T47D (cell line): ENCODE measurements at regions not wholly inside any gene's neighbourhood (a gene's known extent, or its start where the extent isn't known, plus 50 kb on each side); places are given as distances from the start of the nearest gene placed in this dataset.
A peak's percentile ranks its signal among the peaks of the same experiment; 100 is the strongest.

ENCODE experiments used
- DNase-seq, 2 experiments: peaks; one replicate each; pipeline versions ENCODE4 v3.0.0 to v3.0.0-alpha.2; 2011 to 2012; ENCODE audit warnings: low read depth in 1 of 2, low spot score in 1 of 2
- JUND ChIP-seq: IDR thresholded peaks from 2 replicates; pipeline ENCODE4 v1.6.1; 2012; ENCODE audit warnings: low read depth
- in situ Hi-C: cut with HindIII; loops from 2 replicates; pipeline ENCODE4 v1.10.0; 2016; ENCODE audit warnings: low sequenced_read_pairs, low pct_unique_long_range_greater_than_20kb

GRCh38 chr4:14749910-14750309 is 252.4 kb upstream of the CPEB2 start:
- peak; percentile 11 to 46 for DNase-seq
- TF ChIP-seq JUND, result no peak
- in situ Hi-C loops, result no loop called here

GRCh38 chr4:14752341-14753046 is 249.8 kb upstream of the CPEB2 start:
- DNase-seq, result peak in 1 of 2 experiments; percentile 0
- TF ChIP-seq JUND, result no peak
- in situ Hi-C loops, result no loop called here

- DNase-seq, result no peak
- in situ Hi-C loops, result no loop called here
- no peak for TF ChIP-seq JUND
Measured at GRCh38 chr4:14767142-14767541, 235.1 kb upstream of the CPEB2 start.

- TF ChIP-seq JUND, result no peak
- DNase-seq, result no peak
- in situ Hi-C loops, result no loop called here
Measured at GRCh38 chr4:14768449-14768848, 233.8 kb upstream of the CPEB2 start.

- in situ Hi-C loops, result no loop called here
- DNase-seq, result no peak
- no peak for TF ChIP-seq JUND
Measured at GRCh38 chr4:14769993-14770392, 232.3 kb upstream of the CPEB2 start.

GRCh38 chr4:14771094-14771493 is 231.2 kb upstream of the CPEB2 start:
- in situ Hi-C loops, result no loop called here
- no peak for DNase-seq
- TF ChIP-seq JUND, result no peak

- in situ Hi-C loops, result no loop called here
- DNase-seq, result no peak
Measured at GRCh38 chr4:14771504-14772175, 230.6 kb upstream of the CPEB2 start.

GRCh38 chr4:14772388-14772787 is 229.9 kb upstream of the CPEB2 start:
- DNase-seq, result no peak
- TF ChIP-seq JUND, result no peak
- in situ Hi-C loops, result no loop called here

More at GRCh38 chr4:14771504-14772175, 230.6 kb upstream of the CPEB2 start:
- TF ChIP-seq JUND, result no peak

- TF ChIP-seq JUND, result no peak
- no peak for DNase-seq
- in situ Hi-C loops, result no loop called here
Measured at GRCh38 chr4:14783011-14783877, 219.0 kb upstream of the CPEB2 start.

GRCh38 chr4:14787221-14787620 is 215.1 kb upstream of the CPEB2 start:
- no peak for TF ChIP-seq JUND
- DNase-seq, result no peak
- in situ Hi-C loops, result no loop called here

- in situ Hi-C loops, result no loop called here
- DNase-seq, result peak in 1 of 2 experiments; percentile 8
- TF ChIP-seq JUND, result no peak
Measured at GRCh38 chr4:14787894-14788293, 214.4 kb upstream of the CPEB2 start.

- in situ Hi-C loops, result no loop called here
- no peak for DNase-seq
- TF ChIP-seq JUND, result no peak
Measured at GRCh38 chr4:14790494-14790893, 211.8 kb upstream of the CPEB2 start.
